ENCODE measurements at regions not wholly inside any gene's neighbourhood (a gene's known extent, or its start where the extent isn't known, plus 50 kb on each side); places are given as distances from the start of the nearest gene placed in this dataset.

GRCh38 chr4:176927117-176927516 lies 134.4 kb upstream of the VEGFC start:
- Mint-ChIP-seq H3K4me1 (no peaks in the 10 kb centered on the region), H3K36me3 (no peaks in the 10 kb centered on the region), H3K4me3 (no peak overlapping the region), H3K9me3 (peaks cover 7% of the 10 kb centered on the region), H3K27ac (no peak overlapping the region)
- ATAC-seq = no peak
- DNase-seq (ENCODE audit: low spot score in 2 of 2) = no peak

GRCh38 chr4:176927664-176928063 lies 134.9 kb upstream of the VEGFC start:
- H3K27ac Mint-ChIP-seq = no peak overlapping the region
- no peak overlapping the region for H3K4me3 Mint-ChIP-seq
- ATAC-seq (no peak), DNase-seq (ENCODE audit: low spot score in 2 of 2) (no peak)
- H3K9me3 Mint-ChIP-seq = peaks cover 4% of the 10 kb centered on the region
- no peaks in the 10 kb centered on the region for H3K4me1 Mint-ChIP-seq
- no peaks in the 10 kb centered on the region for H3K36me3 Mint-ChIP-seq

GRCh38 chr4:176939445-176939844 lies 146.7 kb upstream of the VEGFC start:
- no peak overlapping the region for H3K4me3 Mint-ChIP-seq
- H3K27ac Mint-ChIP-seq = no peak overlapping the region

GRCh38 chr4:176945334-176945733 lies 152.6 kb upstream of the VEGFC start:
- no peak overlapping the region for H3K4me3 Mint-ChIP-seq
- DNase-seq (ENCODE audit: low spot score in 2 of 2) (no peak), ATAC-seq (no peak)
- peaks cover 2% of the 10 kb centered on the region for H3K9me3 Mint-ChIP-seq
- no peaks in the 10 kb centered on the region for H3K4me1 Mint-ChIP-seq
- no peaks in the 10 kb centered on the region for H3K36me3 Mint-ChIP-seq
- no peak overlapping the region for H3K27ac Mint-ChIP-seq

More at GRCh38 chr4:176939445-176939844, 146.7 kb upstream of the VEGFC start:
- ATAC-seq (no peak), DNase-seq (ENCODE audit: low spot score in 2 of 2) (no peak)
- Mint-ChIP-seq H3K4me1 (no peaks in the 10 kb centered on the region), H3K9me3 (peaks cover 2% of the 10 kb centered on the region), H3K36me3 (no peaks in the 10 kb centered on the region)

GRCh38 chr4:176949029-176949428 lies 156.3 kb upstream of the VEGFC start:
- ATAC-seq (no peak), DNase-seq (ENCODE audit: low spot score in 2 of 2) (no peak)
- Mint-ChIP-seq H3K4me1 (no peaks in the 10 kb centered on the region), H3K27ac (no peak overlapping the region), H3K9me3 (peaks cover 2% of the 10 kb centered on the region), H3K36me3 (no peaks in the 10 kb centered on the region), H3K4me3 (no peak overlapping the region)

GRCh38 chr4:176953021-176953420 lies 160.3 kb upstream of the VEGFC start:
- no peaks in the 10 kb centered on the region for H3K4me1 Mint-ChIP-seq
- no peaks in the 10 kb centered on the region for H3K36me3 Mint-ChIP-seq
- H3K27ac Mint-ChIP-seq = no peak overlapping the region
- no peak for DNase-seq (ENCODE audit: low spot score in 2 of 2)
- no peak for ATAC-seq
- no peak overlapping the region for H3K4me3 Mint-ChIP-seq
- H3K9me3 Mint-ChIP-seq = no peaks in the 10 kb centered on the region

GRCh38 chr4:176957353-176958118 lies 164.8 kb upstream of the VEGFC start:
- ATAC-seq = no peak
- peaks cover 8% of the 10 kb centered on the region for H3K9me3 Mint-ChIP-seq
- no peak overlapping the region for H3K4me3 Mint-ChIP-seq
- no peak for DNase-seq (ENCODE audit: low spot score in 2 of 2)
- no peak overlapping the region for H3K27ac Mint-ChIP-seq
- H3K4me1 Mint-ChIP-seq = no peaks in the 10 kb centered on the region
- no peaks in the 10 kb centered on the region for H3K36me3 Mint-ChIP-seq

GRCh38 chr4:176959980-176960379 lies 167.3 kb upstream of the VEGFC start:
- ATAC-seq (no peak), DNase-seq (ENCODE audit: low spot score in 2 of 2) (no peak)
- H3K4me3 Mint-ChIP-seq = no peak overlapping the region
- no peaks in the 10 kb centered on the region for H3K36me3 Mint-ChIP-seq
- peaks cover 14% of the 10 kb centered on the region for H3K9me3 Mint-ChIP-seq
- no peak overlapping the region for H3K27ac Mint-ChIP-seq
- no peaks in the 10 kb centered on the region for H3K4me1 Mint-ChIP-seq

- H3K27ac Mint-ChIP-seq = no peak overlapping the region
- no peaks in the 10 kb centered on the region for H3K4me1 Mint-ChIP-seq
- H3K36me3 Mint-ChIP-seq = no peaks in the 10 kb centered on the region
- peaks cover 15% of the 10 kb centered on the region for H3K9me3 Mint-ChIP-seq
- no peak overlapping the region for H3K4me3 Mint-ChIP-seq
- DNase-seq (ENCODE audit: low spot score in 2 of 2) (no peak), ATAC-seq (no peak)
These were observed 170.4 kb upstream of the VEGFC start for GRCh38 chr4:176963121-176963520.

GRCh38 chr4:176964116-176964691 lies 171.5 kb upstream of the VEGFC start:
- no peak for ATAC-seq
- Mint-ChIP-seq H3K36me3 (no peaks in the 10 kb centered on the region), H3K4me1 (no peaks in the 10 kb centered on the region), H3K27ac (no peak overlapping the region), H3K9me3 (peaks cover 19% of the 10 kb centered on the region), H3K4me3 (no peak overlapping the region)
- no peak for DNase-seq (ENCODE audit: low spot score in 2 of 2)

GRCh38 chr4:176967586-176967985 lies 174.9 kb upstream of the VEGFC start:
- H3K27ac Mint-ChIP-seq = no peak overlapping the region
- DNase-seq (ENCODE audit: low spot score in 2 of 2) (no peak), ATAC-seq (no peak)
- H3K36me3 Mint-ChIP-seq = no peaks in the 10 kb centered on the region
- no peaks in the 10 kb centered on the region for H3K4me1 Mint-ChIP-seq
- peaks cover 10% of the 10 kb centered on the region for H3K9me3 Mint-ChIP-seq
- no peak overlapping the region for H3K4me3 Mint-ChIP-seq

- peaks cover 10% of the 10 kb centered on the region for H3K9me3 Mint-ChIP-seq
These were observed 175.4 kb upstream of the VEGFC start for GRCh38 chr4:176968094-176968493.

GRCh38 chr4:176969011-176969410 lies 176.3 kb upstream of the VEGFC start:
- Mint-ChIP-seq H3K27ac (no peak overlapping the region), H3K4me1 (no peaks in the 10 kb centered on the region), H3K36me3 (no peaks in the 10 kb centered on the region), H3K4me3 (no peak overlapping the region), H3K9me3 (peaks cover 10% of the 10 kb centered on the region)
- ATAC-seq (no peak), DNase-seq (ENCODE audit: low spot score in 2 of 2) (no peak)

More at GRCh38 chr4:176968094-176968493, 175.4 kb upstream of the VEGFC start:
- H3K27ac Mint-ChIP-seq = no peak overlapping the region
- no peak for ATAC-seq
- H3K4me1 Mint-ChIP-seq = no peaks in the 10 kb centered on the region
- H3K4me3 Mint-ChIP-seq = no peak overlapping the region
- H3K36me3 Mint-ChIP-seq = no peaks in the 10 kb centered on the region
- no peak for DNase-seq (ENCODE audit: low spot score in 2 of 2)

GRCh38 chr4:176970853-176971252 lies 178.1 kb upstream of the VEGFC start:
- peaks cover 9% of the 10 kb centered on the region for H3K9me3 Mint-ChIP-seq

GRCh38 chr4:176971576-176972115 lies 178.9 kb upstream of the VEGFC start:
- no peak overlapping the region for H3K27ac Mint-ChIP-seq
- H3K36me3 Mint-ChIP-seq = no peaks in the 10 kb centered on the region
- no peaks in the 10 kb centered on the region for H3K4me1 Mint-ChIP-seq
- no peak overlapping the region for H3K4me3 Mint-ChIP-seq
- ATAC-seq = no peak
- DNase-seq (ENCODE audit: low spot score in 2 of 2) = no peak
- peaks cover 9% of the 10 kb centered on the region for H3K9me3 Mint-ChIP-seq

More at GRCh38 chr4:176970853-176971252, 178.1 kb upstream of the VEGFC start:
- no peak overlapping the region for H3K27ac Mint-ChIP-seq
- H3K36me3 Mint-ChIP-seq = no peaks in the 10 kb centered on the region
- DNase-seq (ENCODE audit: low spot score in 2 of 2) = no peak
- no peak overlapping the region for H3K4me3 Mint-ChIP-seq
- no peak for ATAC-seq
- H3K4me1 Mint-ChIP-seq = no peaks in the 10 kb centered on the region

- no peak overlapping the region for H3K4me3 Mint-ChIP-seq
- no peak for ATAC-seq
- H3K27ac Mint-ChIP-seq = no peak overlapping the region
- no peaks in the 10 kb centered on the region for H3K36me3 Mint-ChIP-seq
- H3K4me1 Mint-ChIP-seq = no peaks in the 10 kb centered on the region
- peaks cover 2% of the 10 kb centered on the region for H3K9me3 Mint-ChIP-seq
- DNase-seq (ENCODE audit: low spot score in 2 of 2) = no peak
These were observed 186.7 kb upstream of the VEGFC start for GRCh38 chr4:176979416-176979815.

Data from stimulated activated effector memory CD8-positive, alpha-beta T cell treated with anti-CD3 and anti-CD28 coated beads, Interleukin-12 subunit alpha, Interleukin-12 subunit beta, amount 100 ng/mL, for 72 hours (primary cell).